ENCODE measurements at regions not wholly inside any gene's neighbourhood (a gene's known extent, or its start where the extent isn't known, plus 50 kb on each side); places are given as distances from the start of the nearest gene placed in this dataset.

- no peak for DNase-seq (ENCODE audit: low read depth in 4 of 4, low spot score in 3 of 4)
Measured at GRCh38 chr12:115606040-115606439, 671.5 kb downstream of the MED13L start.

- peak in 2 of 4 donors; percentile 23 to 30 for DNase-seq (ENCODE audit: low read depth in 4 of 4, low spot score in 3 of 4)
Measured at GRCh38 chr12:115598871-115599811, 678.4 kb downstream of the MED13L start.

- no peak for DNase-seq (ENCODE audit: low read depth in 4 of 4, low spot score in 3 of 4)
Measured at GRCh38 chr12:115597157-115597712, 680.3 kb downstream of the MED13L start.

GRCh38 chr12:115588131-115588530 is 689.4 kb downstream of the MED13L start:
- no peak for DNase-seq (ENCODE audit: low read depth in 4 of 4, low spot score in 3 of 4)

- no peak for DNase-seq (ENCODE audit: low read depth in 4 of 4, low spot score in 3 of 4)
Measured at GRCh38 chr12:115584156-115584555, 693.3 kb downstream of the MED13L start.

- DNase-seq (ENCODE audit: low read depth in 4 of 4, low spot score in 3 of 4) = no peak
Measured at GRCh38 chr12:115583591-115583990, 693.9 kb downstream of the MED13L start.

- no peak for DNase-seq (ENCODE audit: low read depth in 4 of 4, low spot score in 3 of 4)
Measured at GRCh38 chr12:115577401-115577800, 700.1 kb downstream of the MED13L start.

- no peak for DNase-seq (ENCODE audit: low read depth in 4 of 4, low spot score in 3 of 4)
Measured at GRCh38 chr12:115574826-115575225, 702.7 kb downstream of the MED13L start.

GRCh38 chr12:115572440-115572839 is 705.1 kb downstream of the MED13L start:
- DNase-seq (ENCODE audit: low read depth in 4 of 4, low spot score in 3 of 4) = no peak

- DNase-seq (ENCODE audit: low read depth in 4 of 4, low spot score in 3 of 4) = no peak
Measured at GRCh38 chr12:115571446-115571845, 706.0 kb downstream of the MED13L start.

- no peak for DNase-seq (ENCODE audit: low read depth in 4 of 4, low spot score in 3 of 4)
Measured at GRCh38 chr12:115571027-115571426, 706.5 kb downstream of the MED13L start.

GRCh38 chr12:115570069-115570777 is 707.3 kb downstream of the MED13L start:
- DNase-seq (ENCODE audit: low read depth in 4 of 4, low spot score in 3 of 4) = no peak

GRCh38 chr12:115569345-115570068 is 708.0 kb downstream of the MED13L start:
- no peak for DNase-seq (ENCODE audit: low read depth in 4 of 4, low spot score in 3 of 4)

GRCh38 chr12:115558281-115558680 is 719.2 kb downstream of the MED13L start:
- no peak for DNase-seq (ENCODE audit: low read depth in 4 of 4, low spot score in 3 of 4)

- DNase-seq (ENCODE audit: low read depth in 4 of 4, low spot score in 3 of 4) = no peak
Measured at GRCh38 chr12:115553622-115554021, 723.9 kb downstream of the MED13L start.

- no peak for DNase-seq (ENCODE audit: low read depth in 4 of 4, low spot score in 3 of 4)
Measured at GRCh38 chr12:115543269-115543668, 734.2 kb downstream of the MED13L start.

- no peak for DNase-seq (ENCODE audit: low read depth in 4 of 4, low spot score in 3 of 4)
Measured at GRCh38 chr12:115542656-115543055, 734.8 kb downstream of the MED13L start.

- no peak for DNase-seq (ENCODE audit: low read depth in 4 of 4, low spot score in 3 of 4)
Measured at GRCh38 chr12:115541891-115542421, 735.5 kb downstream of the MED13L start.

- no peak for DNase-seq (ENCODE audit: low read depth in 4 of 4, low spot score in 3 of 4)
Measured at GRCh38 chr12:115528466-115528865, 749.0 kb downstream of the MED13L start.

GRCh38 chr12:115521771-115522409 is 755.6 kb downstream of the MED13L start:
- DNase-seq (ENCODE audit: low read depth in 4 of 4, low spot score in 3 of 4) = no peak
